Neutrophil (primary cell): ENCODE measurements at regions not wholly inside any gene's neighbourhood (a gene's known extent, or its start where the extent isn't known, plus 50 kb on each side); places are given as distances from the start of the nearest gene placed in this dataset.
"Not testable (repeated sequence)": the region's sequence is repeated elsewhere in the genome, so short reads cannot be mapped to it uniquely, and the experiment has no call there.

Source experiments
- H3K27ac ChIP-seq: fragments of 200-600 bp; sonication (generic); 2 replicates; pipeline ENCODE4 v1.5.1; 2016; ENCODE audit warnings: mild to moderate bottlenecking, moderate library complexity
- H3K27me3 ChIP-seq: fragments of 200-600 bp; sonication (generic); 2 replicates; pipeline ENCODE4 v1.6.0; 2016; ENCODE audit warnings: mild to moderate bottlenecking
- H3K36me3 ChIP-seq: fragments of 200-600 bp; sonication (generic); 2 replicates; pipeline ENCODE4 v1.5.1; 2017
- H3K4me1 ChIP-seq, 2 experiments: fragments of 200-600 bp in 1 of 2; sonication (generic) in 1 of 2; 1 replicate in 1 of 2; 2 replicates in 1 of 2; pipeline versions ENCODE4 v1.5.1 to v1.6.1; 2013 to 2016; ENCODE audit warnings: low read depth in 1 of 2, low read length in 1 of 2, mild to moderate bottlenecking in 1 of 2, moderate library complexity in 1 of 2; ENCODE audit not compliant: control insufficient read depth in 1 of 2, insufficient read depth in 1 of 2
- H3K4me3 ChIP-seq, 2 experiments: fragments of 200-600 bp in 1 of 2; sonication (generic) in 1 of 2; 1 replicate in 1 of 2; 2 replicates in 1 of 2; pipeline ENCODE4 v1.5.1; 2013 to 2016; ENCODE audit warnings: low read depth in 1 of 2, low read length in 1 of 2, mild to moderate bottlenecking in 1 of 2, moderate library complexity in 1 of 2
- H3K9me3 ChIP-seq: fragments of 200-600 bp; sonication (generic); 2 replicates; pipeline ENCODE4 v1.5.1; 2016
- TF ChIP-seq, protein P1 (sequence below): fragments of 200-600 bp; sonication (generic); IDR thresholded peaks from 2 replicates; pipeline ENCODE4 v1.5.1; 2016; ENCODE audit warnings: antibody characterized with exemption

GRCh38 chr15:26261966-26262365, 398.8 kb upstream of the ATP10A start:
- no peaks in the 10 kb centered on the region for H3K4me1 ChIP-seq
- H3K27me3 ChIP-seq: no peaks in the 10 kb centered on the region
- H3K4me3 ChIP-seq: no peak overlapping the region
- H3K36me3 ChIP-seq: no peaks in the 10 kb centered on the region
- TF ChIP-seq, protein P1, sequence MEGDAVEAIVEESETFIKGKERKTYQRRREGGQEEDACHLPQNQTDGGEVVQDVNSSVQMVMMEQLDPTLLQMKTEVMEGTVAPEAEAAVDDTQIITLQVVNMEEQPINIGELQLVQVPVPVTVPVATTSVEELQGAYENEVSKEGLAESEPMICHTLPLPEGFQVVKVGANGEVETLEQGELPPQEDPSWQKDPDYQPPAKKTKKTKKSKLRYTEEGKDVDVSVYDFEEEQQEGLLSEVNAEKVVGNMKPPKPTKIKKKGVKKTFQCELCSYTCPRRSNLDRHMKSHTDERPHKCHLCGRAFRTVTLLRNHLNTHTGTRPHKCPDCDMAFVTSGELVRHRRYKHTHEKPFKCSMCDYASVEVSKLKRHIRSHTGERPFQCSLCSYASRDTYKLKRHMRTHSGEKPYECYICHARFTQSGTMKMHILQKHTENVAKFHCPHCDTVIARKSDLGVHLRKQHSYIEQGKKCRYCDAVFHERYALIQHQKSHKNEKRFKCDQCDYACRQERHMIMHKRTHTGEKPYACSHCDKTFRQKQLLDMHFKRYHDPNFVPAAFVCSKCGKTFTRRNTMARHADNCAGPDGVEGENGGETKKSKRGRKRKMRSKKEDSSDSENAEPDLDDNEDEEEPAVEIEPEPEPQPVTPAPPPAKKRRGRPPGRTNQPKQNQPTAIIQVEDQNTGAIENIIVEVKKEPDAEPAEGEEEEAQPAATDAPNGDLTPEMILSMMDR: no peak
- H3K27ac ChIP-seq: no peak overlapping the region
- no peaks in the 10 kb centered on the region for H3K9me3 ChIP-seq

DNA sequence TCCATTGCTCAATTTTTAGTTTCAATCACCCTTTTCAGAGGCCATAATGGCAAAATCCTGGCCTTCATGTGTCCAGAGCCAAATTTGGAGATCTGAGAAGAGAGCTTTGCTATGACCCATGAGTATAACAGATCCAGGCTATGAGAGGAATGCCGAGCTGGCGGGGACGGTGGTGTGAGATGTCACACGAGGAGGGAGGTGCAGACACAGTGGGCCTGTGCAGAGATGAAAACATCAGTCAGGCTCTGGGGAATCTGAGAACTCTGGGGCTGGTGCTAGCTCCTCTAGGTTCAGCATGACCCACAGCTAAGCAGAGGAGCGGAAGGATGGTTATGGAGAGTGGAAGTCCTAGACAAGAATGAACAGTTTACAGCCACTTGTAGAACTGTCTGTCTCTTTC, 398.3 kb upstream of the ATP10A start:
- H3K36me3 ChIP-seq: no peaks in the 10 kb centered on the region
- TF ChIP-seq, protein P1: no peak
- no peaks in the 10 kb centered on the region for H3K4me1 ChIP-seq
- H3K27ac ChIP-seq: no peak overlapping the region
- no peak overlapping the region for H3K4me3 ChIP-seq
- no peaks in the 10 kb centered on the region for H3K9me3 ChIP-seq
- no peaks in the 10 kb centered on the region for H3K27me3 ChIP-seq

- no peaks in the 10 kb centered on the region for H3K27me3 ChIP-seq
- TF ChIP-seq, protein P1: no peak
Observed at GRCh38 chr15:26260517-26261133, 397.5 kb upstream of the ATP10A start.

GRCh38 chr15:26259581-26259980, 396.5 kb upstream of the ATP10A start:
- TF ChIP-seq, protein P1: no peak
- H3K27me3 ChIP-seq: no peaks in the 10 kb centered on the region
- no peak overlapping the region for H3K27ac ChIP-seq
- H3K4me1 ChIP-seq: no peaks in the 10 kb centered on the region
- H3K4me3 ChIP-seq: no peak overlapping the region
- H3K36me3 ChIP-seq: no peaks in the 10 kb centered on the region
- no peaks in the 10 kb centered on the region for H3K9me3 ChIP-seq

More at GRCh38 chr15:26260517-26261133, 397.5 kb upstream of the ATP10A start:
- Histone ChIP-seq H3K4me1 (no peaks in the 10 kb centered on the region), H3K4me3 (no peak overlapping the region), H3K9me3 (no peaks in the 10 kb centered on the region), H3K36me3 (no peaks in the 10 kb centered on the region), H3K27ac (no peak overlapping the region)

DNA sequence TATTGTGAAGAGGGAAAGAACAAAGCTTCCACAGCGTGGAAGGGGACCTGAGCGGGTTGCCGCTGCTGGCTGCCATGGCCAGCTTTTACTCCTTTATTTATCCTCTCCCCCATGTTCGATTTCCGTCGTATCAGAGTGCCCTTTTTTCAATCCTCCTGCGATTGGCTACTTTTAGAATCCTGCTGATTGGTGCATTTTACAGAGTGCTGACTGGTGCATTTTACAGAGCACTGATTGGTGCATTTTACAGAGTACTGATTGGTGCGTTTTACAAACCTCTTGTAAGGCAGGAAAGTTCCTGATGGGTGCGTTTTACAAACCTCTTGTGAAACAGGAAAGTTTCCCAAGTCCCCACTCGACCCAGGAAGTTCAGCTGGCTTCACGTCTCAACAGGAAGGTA, 381.7 kb upstream of the ATP10A start:
- not testable (repeated sequence) for H3K4me3 ChIP-seq

DNA sequence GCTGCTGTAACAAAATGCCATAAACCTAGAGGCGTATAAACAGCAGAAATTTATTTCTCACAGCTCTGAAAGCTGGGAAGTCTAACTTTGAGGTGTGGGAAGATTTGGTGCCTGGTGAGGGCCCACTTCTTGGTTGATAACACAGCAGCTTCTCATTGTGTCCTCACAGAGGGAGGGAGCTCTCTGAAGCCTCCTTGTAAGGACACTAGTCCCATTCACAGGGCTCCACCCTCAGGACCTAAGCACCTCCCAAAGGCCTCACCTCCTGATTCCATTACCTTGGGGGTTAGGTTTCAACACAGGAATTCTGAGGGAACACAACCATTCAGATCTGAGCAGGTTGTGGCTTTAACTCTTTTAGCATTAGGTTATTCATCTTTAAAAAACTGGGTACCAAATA, 380.3 kb upstream of the ATP10A start:
- TF ChIP-seq, protein P1: no peak
- Histone ChIP-seq H3K9me3 (no peaks in the 10 kb centered on the region), H3K4me3 (no peak overlapping the region)

More for the DNA sequence above, 381.7 kb upstream of the ATP10A start:
- H3K9me3 ChIP-seq, H3K36me3 ChIP-seq, H3K27me3 ChIP-seq, H3K27ac ChIP-seq, H3K4me1 ChIP-seq: not testable (repeated sequence)

More for the DNA sequence above, 380.3 kb upstream of the ATP10A start:
- Histone ChIP-seq H3K36me3 (no peaks in the 10 kb centered on the region), H3K4me1 (no peaks in the 10 kb centered on the region), H3K27me3 (no peaks in the 10 kb centered on the region), H3K27ac (no peak overlapping the region)
